ENCODE measurements at regions not wholly inside any gene's neighbourhood (a gene's known extent, or its start where the extent isn't known, plus 50 kb on each side); places are given as distances from the start of the nearest gene placed in this dataset.

DNA sequence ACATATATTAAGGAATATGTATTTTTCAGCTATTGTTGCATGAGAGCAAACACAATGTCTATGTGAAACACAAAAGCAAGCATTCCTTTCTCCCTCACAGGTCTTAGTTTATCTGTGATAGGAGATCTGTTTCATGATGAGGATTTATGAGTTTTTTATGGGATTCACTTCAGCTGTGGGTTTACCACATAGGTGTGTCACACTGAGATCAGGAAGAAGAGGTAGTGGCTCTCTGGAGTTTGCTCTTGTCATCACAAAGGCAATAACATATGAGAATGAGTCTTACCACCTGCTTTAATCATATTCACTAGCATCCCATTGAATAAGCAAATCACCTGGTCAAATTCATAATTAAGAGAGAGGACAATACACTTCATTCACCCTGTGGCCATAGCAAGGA is 960.3 kb upstream of the SLC39A10 start:
- H2AFZ ChIP-seq (ENCODE audit: low read depth, low read length): no peak overlapping the region
- H3K79me2 ChIP-seq (ENCODE audit: low read length): no peaks in the 10 kb centered on the region
- no peaks in the 10 kb centered on the region for H4K20me1 ChIP-seq (ENCODE audit: insufficient read depth, low read length)
- TF ChIP-seq, protein P1, sequence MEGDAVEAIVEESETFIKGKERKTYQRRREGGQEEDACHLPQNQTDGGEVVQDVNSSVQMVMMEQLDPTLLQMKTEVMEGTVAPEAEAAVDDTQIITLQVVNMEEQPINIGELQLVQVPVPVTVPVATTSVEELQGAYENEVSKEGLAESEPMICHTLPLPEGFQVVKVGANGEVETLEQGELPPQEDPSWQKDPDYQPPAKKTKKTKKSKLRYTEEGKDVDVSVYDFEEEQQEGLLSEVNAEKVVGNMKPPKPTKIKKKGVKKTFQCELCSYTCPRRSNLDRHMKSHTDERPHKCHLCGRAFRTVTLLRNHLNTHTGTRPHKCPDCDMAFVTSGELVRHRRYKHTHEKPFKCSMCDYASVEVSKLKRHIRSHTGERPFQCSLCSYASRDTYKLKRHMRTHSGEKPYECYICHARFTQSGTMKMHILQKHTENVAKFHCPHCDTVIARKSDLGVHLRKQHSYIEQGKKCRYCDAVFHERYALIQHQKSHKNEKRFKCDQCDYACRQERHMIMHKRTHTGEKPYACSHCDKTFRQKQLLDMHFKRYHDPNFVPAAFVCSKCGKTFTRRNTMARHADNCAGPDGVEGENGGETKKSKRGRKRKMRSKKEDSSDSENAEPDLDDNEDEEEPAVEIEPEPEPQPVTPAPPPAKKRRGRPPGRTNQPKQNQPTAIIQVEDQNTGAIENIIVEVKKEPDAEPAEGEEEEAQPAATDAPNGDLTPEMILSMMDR (IDR thresholded peaks at IDR 0.05; ENCODE audit: low read depth, low read length): no peak
- TF ChIP-seq EZH2phosphoT487 (IDR thresholded peaks at IDR 0.05; ENCODE audit: low read depth): no peak
- H3K4me1 ChIP-seq (ENCODE audit: low read length): no peaks in the 10 kb centered on the region
- no peak overlapping the region for H3K4me3 ChIP-seq (ENCODE audit: low read length)
- H3K27ac ChIP-seq (ENCODE audit: low read length): no peak overlapping the region
- no peaks in the 10 kb centered on the region for H3K27me3 ChIP-seq (ENCODE audit: low read depth, low read length)
- no peak overlapping the region for H3K9ac ChIP-seq (ENCODE audit: low read length)
- 0 out of 2 replicates have a peak, but pooled peaks cover 3% of the 10 kb centered on the region for H3K9me3 ChIP-seq (ENCODE audit: insufficient read depth, low read length)
- no peaks in the 10 kb centered on the region for H3K36me3 ChIP-seq (replicated peaks; ENCODE audit: low read depth, low read length)
- no peak overlapping the region for H3K4me2 ChIP-seq (ENCODE audit: low read length)

DNA sequence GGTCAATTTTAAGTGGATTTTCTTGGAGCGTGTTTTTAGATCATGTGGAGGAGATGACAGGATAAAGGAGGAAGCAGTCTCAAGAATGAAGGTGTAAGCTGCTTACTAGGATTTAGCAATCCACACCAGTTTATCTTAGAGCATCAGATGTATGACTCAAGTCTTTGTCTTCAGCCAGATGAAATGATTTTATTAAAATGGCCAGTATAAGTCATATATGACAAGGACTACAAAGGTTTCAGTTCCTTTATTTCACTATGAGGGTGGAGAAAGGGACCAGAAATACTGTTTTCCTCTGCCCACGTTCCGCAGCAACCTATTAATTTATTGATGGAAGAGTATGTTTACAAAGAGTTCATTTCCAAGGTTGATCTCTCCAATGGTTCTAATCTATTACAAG is 970.5 kb upstream of the SLC39A10 start:
- H3K9me3 ChIP-seq (ENCODE audit: insufficient read depth, low read length): no peaks in the 10 kb centered on the region
- no peaks in the 10 kb centered on the region for H3K36me3 ChIP-seq (replicated peaks; ENCODE audit: low read depth, low read length)
- H3K27ac ChIP-seq (ENCODE audit: low read length): no peak overlapping the region
- H4K20me1 ChIP-seq (ENCODE audit: insufficient read depth, low read length): no peaks in the 10 kb centered on the region
- H3K4me2 ChIP-seq (ENCODE audit: low read length): no peak overlapping the region
- H3K4me1 ChIP-seq (ENCODE audit: low read length): no peaks in the 10 kb centered on the region
- no peak for TF ChIP-seq EZH2phosphoT487 (IDR thresholded peaks at IDR 0.05; ENCODE audit: low read depth)
- TF ChIP-seq, protein P1 (IDR thresholded peaks at IDR 0.05; ENCODE audit: low read depth, low read length): no peak
- no peak overlapping the region for H2AFZ ChIP-seq (ENCODE audit: low read depth, low read length)
- no peak overlapping the region for H3K9ac ChIP-seq (ENCODE audit: low read length)
- no peak overlapping the region for H3K4me3 ChIP-seq (ENCODE audit: low read length)
- H3K79me2 ChIP-seq (ENCODE audit: low read length): no peaks in the 10 kb centered on the region
- no peaks in the 10 kb centered on the region for H3K27me3 ChIP-seq (ENCODE audit: low read depth, low read length)

DNA sequence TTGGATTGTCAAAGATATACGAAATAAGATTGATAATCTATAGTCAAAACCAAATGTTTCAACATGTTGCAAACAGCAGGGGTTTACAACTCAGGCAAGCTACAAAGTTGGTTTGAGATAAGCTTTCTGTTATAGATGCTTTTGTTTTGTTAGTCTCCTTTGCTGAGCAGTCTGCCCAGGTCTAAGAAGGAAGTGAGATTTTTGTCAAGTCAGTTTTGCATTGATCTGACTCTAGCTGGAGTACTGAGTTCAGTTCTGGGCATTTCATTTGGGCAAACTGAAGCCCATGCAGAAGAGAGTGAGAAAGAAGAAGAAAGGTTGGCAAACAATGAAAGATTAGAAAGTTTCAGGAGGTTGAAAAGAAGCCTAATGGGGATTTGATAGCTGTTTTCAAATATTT is 983.0 kb upstream of the SLC39A10 start:
- Histone ChIP-seq H3K27me3 (ENCODE audit: low read depth, low read length) (no peaks in the 10 kb centered on the region), H2AFZ (ENCODE audit: low read depth, low read length) (no peak overlapping the region), H3K79me2 (ENCODE audit: low read length) (no peaks in the 10 kb centered on the region), H3K36me3 (replicated peaks; ENCODE audit: low read depth, low read length) (no peaks in the 10 kb centered on the region), H3K27ac (ENCODE audit: low read length) (0 out of 2 replicates have a peak overlapping the region, but pooled peaks have one; percentile 9), H4K20me1 (ENCODE audit: insufficient read depth, low read length) (no peaks in the 10 kb centered on the region), H3K9me3 (ENCODE audit: insufficient read depth, low read length) (no peaks in the 10 kb centered on the region), H3K4me2 (ENCODE audit: low read length) (peak overlapping the region; percentile 40), H3K4me1 (ENCODE audit: low read length) (peaks cover 14% of the 10 kb centered on the region), H3K4me3 (ENCODE audit: low read length) (no peak overlapping the region), H3K9ac (ENCODE audit: low read length) (no peak overlapping the region)
- TF ChIP-seq EZH2phosphoT487 (IDR thresholded peaks at IDR 0.05; ENCODE audit: low read depth): no peak
- TF ChIP-seq, protein P1 (IDR thresholded peaks at IDR 0.05; ENCODE audit: low read depth, low read length): no peak

DNA sequence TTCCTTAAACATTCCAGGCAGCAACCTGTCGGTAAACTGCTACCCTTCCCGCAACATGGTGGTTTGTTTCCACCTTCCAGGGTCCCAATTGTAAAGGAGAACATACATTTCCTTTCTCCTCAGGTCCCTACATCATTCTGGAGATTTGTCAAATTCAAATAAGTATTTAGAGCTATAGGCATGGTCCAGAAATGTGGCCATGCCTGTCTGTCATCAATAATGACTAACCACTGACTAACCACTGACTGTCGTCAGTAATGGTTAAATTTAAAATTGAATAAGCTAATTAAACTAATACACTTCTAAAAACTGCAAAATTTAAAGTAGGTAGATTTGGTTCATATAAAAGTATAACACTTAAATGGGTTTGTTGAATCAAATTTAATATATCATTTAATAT is 984.0 kb upstream of the SLC39A10 start:
- Histone ChIP-seq H3K27ac (ENCODE audit: low read length) (no peak overlapping the region), H3K4me2 (ENCODE audit: low read length) (no peak overlapping the region), H4K20me1 (ENCODE audit: insufficient read depth, low read length) (no peaks in the 10 kb centered on the region), H3K79me2 (ENCODE audit: low read length) (no peaks in the 10 kb centered on the region), H3K9me3 (ENCODE audit: insufficient read depth, low read length) (no peaks in the 10 kb centered on the region), H2AFZ (ENCODE audit: low read depth, low read length) (no peak overlapping the region), H3K4me1 (ENCODE audit: low read length) (peaks cover 17% of the 10 kb centered on the region), H3K9ac (ENCODE audit: low read length) (no peak overlapping the region), H3K36me3 (replicated peaks; ENCODE audit: low read depth, low read length) (no peaks in the 10 kb centered on the region), H3K4me3 (ENCODE audit: low read length) (no peak overlapping the region), H3K27me3 (ENCODE audit: low read depth, low read length) (no peaks in the 10 kb centered on the region)
- TF ChIP-seq EZH2phosphoT487 (IDR thresholded peaks at IDR 0.05; ENCODE audit: low read depth): no peak
- TF ChIP-seq, protein P1 (IDR thresholded peaks at IDR 0.05; ENCODE audit: low read depth, low read length): no peak
